ENCODE measurements at regions not wholly inside any gene's neighbourhood (a gene's known extent, or its start where the extent isn't known, plus 50 kb on each side); places are given as distances from the start of the nearest gene placed in this dataset.

- no peak for DNase-seq
Measured at GRCh38 chr13:91141543-91142061, 205.9 kb upstream of the MIR17HG start.

- DNase-seq, result no peak
Measured at GRCh38 chr13:91142572-91142971, 204.9 kb upstream of the MIR17HG start.

GRCh38 chr13:91144054-91144453 lies 203.4 kb upstream of the MIR17HG start:
- DNase-seq, result peak; percentile 66 to 80

- no peak for DNase-seq
Measured at GRCh38 chr13:91144486-91144885, 203.0 kb upstream of the MIR17HG start.

- DNase-seq, result peak; percentile 70 to 73
Measured at GRCh38 chr13:91145571-91146205, 201.8 kb upstream of the MIR17HG start.

- DNase-seq, result peak in 1 of 2 donors; percentile 47
Measured at GRCh38 chr13:91146601-91147000, 200.9 kb upstream of the MIR17HG start.

GRCh38 chr13:91148098-91148497 lies 199.4 kb upstream of the MIR17HG start:
- DNase-seq, result no peak

- no peak for DNase-seq
Measured at GRCh38 chr13:91151921-91152320, 195.6 kb upstream of the MIR17HG start.

- DNase-seq, result no peak
Measured at GRCh38 chr13:91153372-91153771, 194.1 kb upstream of the MIR17HG start.

- peak; percentile 88 to 92 for DNase-seq
Measured at GRCh38 chr13:91154558-91155353, 192.7 kb upstream of the MIR17HG start.

GRCh38 chr13:91155512-91156114 lies 191.9 kb upstream of the MIR17HG start:
- no peak for DNase-seq

- DNase-seq, result no peak
Measured at GRCh38 chr13:91157273-91158016, 190.0 kb upstream of the MIR17HG start.

- peak; percentile 54 for DNase-seq
Measured at GRCh38 chr13:91158017-91158395, 189.5 kb upstream of the MIR17HG start.

GRCh38 chr13:91162180-91162579 lies 185.3 kb upstream of the MIR17HG start:
- no peak for DNase-seq

GRCh38 chr13:91162589-91162988 lies 184.9 kb upstream of the MIR17HG start:
- DNase-seq, result no peak

- DNase-seq, result no peak
Measured at GRCh38 chr13:91165758-91166157, 181.7 kb upstream of the MIR17HG start.

GRCh38 chr13:91166714-91167511 lies 180.6 kb upstream of the MIR17HG start:
- DNase-seq, result no peak

- DNase-seq, result no peak
Measured at GRCh38 chr13:91167706-91168385, 179.6 kb upstream of the MIR17HG start.

GRCh38 chr13:91168386-91168711 lies 179.1 kb upstream of the MIR17HG start:
- no peak for DNase-seq

GRCh38 chr13:91169321-91170050 lies 178.0 kb upstream of the MIR17HG start:
- no peak for DNase-seq

- DNase-seq, result no peak
Measured at GRCh38 chr13:91172160-91172559, 175.3 kb upstream of the MIR17HG start.
